HG02588 (cell line): ENCODE measurements at regions not wholly inside any gene's neighbourhood (a gene's known extent, or its start where the extent isn't known, plus 50 kb on each side); places are given as distances from the start of the nearest gene placed in this dataset.

ENCODE experiments used
- ATAC-seq: cut with Tn5 transposase; IDR thresholded peaks from one replicate; pipeline ENCODE4 v1.9.1; 2021; ENCODE audit warnings: mild to moderate bottlenecking, moderate library complexity; ENCODE audit not compliant: unreplicated experiment

DNA sequence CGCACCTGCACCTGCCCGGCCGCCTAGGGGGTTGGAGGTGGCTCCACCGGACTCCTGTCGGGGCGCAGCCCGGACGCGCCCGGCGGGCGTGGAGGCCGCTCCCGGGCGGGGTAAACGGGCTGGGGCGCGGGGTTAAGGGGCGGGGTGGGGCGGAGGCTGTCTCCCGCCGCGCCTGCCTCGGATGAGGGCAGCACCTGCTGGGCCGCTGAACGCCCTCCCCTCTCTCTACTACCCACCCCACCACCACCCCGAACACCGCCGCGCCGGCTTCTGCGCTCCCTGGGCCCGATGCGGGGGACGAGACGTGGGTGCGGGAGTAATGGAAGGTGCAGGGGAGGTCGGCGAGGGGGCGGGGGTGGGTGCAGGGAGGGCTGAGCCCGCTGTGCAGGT lies 224.8 kb upstream of the ID2 start:
- ATAC-seq, result no peak

DNA sequence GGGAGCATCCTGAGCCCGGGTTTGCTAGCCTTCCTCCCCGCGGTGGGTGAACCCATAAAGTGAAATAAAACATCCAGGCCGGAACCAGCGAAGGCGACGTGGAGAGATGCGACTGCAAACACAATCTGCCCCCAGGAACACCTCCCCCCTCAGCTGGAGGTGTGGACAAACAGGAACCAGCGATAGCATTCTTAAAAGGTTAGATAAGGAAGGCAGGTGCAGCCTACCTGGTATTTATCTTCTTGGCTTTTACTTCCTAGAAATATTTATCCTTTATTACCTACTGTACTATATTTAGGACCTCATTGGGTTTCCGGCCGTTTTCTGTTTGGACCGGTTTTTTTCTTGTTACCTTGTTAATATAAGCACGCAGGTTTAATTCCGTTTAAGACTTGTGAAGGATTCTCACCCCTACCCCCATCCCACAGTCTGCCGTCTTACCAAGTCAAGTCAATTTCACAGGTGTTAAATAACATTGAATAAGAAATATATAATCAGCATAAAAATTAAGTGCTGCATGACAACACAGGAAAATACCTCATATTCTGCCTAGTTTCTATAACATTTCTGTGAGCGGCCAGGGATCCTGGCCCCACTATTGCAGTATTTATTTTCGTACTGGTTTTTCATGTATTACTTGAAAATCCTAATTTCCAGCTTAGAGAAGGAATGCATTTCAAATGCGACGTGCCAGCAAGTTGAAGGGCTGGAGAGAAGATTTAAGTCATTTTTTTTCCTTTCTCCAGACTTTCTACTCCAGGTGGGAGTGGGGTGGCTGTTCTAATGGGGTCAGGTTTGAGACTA lies 224.0 kb upstream of the ID2 start:
- no peak for ATAC-seq

DNA sequence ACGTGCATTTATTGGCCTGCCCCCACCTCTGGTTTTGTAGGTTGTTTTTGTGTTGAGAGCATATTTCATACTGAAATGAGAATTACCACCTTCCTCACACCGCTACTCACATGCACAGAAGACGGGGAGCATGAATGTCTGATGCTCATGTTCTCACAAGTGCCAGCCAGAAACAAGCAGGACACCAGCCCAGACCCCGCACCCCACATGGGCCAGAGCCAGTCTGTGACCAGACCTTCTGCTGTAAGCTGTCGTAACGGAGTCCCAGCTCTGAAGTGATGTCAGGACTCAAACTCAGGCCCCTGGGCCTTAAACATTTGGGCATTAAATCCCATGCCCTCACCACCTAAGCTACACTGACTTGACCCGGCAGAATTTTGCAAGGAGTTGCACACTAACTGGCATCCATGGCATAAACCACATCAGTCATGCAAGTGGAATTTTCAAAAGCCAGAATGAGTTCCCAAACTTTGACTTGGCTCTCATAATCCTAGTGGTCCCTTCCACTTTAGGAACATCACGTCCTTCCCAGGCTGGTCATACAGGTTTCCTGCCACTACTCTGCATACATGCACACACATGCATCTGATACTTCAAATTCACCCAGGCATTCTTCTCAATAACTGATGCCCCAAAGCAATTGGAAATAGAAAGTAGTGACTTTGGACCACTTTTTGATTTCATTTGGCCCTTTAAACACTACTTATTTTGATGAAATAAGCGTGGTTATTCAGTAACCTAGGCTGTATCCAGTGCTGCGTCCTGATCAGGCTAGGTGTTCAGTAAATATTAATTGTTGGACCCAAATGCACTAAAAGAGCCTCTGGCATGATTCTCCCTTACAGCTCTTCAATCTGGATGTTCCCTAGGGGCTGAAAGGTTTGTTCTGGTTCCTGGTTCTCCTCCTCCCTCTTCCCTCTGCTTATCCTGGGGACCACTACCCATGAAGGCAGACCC lies 223.1 kb upstream of the ID2 start:
- ATAC-seq, result no peak

DNA sequence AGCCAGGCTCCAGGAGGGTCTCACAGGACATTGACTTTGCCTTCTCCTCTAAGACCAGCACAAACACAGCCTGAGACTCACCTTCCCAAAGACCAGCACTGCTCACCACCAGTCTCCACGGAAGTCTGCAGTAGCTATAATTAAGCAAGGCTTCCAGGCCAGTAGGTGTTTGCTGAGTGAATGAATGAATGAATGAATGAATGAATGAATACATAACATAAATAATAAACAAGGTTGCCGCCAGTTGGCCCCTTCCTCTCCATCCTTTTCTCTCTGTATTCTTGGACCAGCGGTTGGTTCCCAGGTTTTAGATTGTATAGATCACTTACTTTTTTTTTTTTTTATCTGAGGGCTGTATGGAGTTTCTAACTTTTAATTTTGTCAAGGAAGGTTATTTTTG lies 222.4 kb upstream of the ID2 start:
- no peak for ATAC-seq

DNA sequence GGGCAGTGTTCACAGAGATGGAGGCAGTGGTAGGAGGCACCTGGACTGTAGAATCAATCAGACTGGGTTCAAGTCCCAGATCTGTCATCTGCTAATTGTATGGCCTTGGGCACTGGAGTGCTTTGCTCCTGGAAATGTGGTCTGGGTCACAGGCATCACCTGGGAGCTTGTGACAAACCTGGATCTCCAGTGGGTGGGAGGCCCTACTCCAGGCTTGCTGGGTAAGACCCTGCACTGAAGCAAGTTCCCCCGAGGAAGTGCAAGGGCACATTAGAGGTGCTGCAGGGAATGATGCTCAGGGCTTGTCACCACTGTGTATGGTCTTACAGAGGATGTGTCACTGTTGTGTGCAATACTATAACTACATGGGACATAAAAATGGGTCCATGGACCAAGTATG lies 220.5 kb upstream of the ID2 start:
- ATAC-seq, result no peak

DNA sequence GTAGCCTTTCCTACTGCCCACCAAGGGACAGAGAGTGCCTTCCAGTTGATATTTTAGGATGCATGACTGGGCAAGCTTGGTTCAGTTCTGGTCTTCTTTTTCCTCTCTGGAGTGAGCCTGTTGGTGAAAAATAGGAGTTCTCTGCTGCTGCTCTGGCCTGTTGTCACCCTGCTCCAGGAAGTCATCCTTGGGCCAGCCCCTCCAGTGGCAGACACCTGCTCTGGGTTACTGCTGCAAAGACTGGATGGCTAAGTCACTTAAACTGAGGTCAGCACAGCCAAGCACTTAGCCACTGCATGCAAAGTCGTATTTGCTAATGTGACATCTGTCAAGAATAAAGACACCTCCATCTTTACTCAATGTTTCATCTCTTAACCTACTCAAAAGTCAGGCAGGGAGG lies 219.6 kb upstream of the ID2 start:
- ATAC-seq, result no peak

DNA sequence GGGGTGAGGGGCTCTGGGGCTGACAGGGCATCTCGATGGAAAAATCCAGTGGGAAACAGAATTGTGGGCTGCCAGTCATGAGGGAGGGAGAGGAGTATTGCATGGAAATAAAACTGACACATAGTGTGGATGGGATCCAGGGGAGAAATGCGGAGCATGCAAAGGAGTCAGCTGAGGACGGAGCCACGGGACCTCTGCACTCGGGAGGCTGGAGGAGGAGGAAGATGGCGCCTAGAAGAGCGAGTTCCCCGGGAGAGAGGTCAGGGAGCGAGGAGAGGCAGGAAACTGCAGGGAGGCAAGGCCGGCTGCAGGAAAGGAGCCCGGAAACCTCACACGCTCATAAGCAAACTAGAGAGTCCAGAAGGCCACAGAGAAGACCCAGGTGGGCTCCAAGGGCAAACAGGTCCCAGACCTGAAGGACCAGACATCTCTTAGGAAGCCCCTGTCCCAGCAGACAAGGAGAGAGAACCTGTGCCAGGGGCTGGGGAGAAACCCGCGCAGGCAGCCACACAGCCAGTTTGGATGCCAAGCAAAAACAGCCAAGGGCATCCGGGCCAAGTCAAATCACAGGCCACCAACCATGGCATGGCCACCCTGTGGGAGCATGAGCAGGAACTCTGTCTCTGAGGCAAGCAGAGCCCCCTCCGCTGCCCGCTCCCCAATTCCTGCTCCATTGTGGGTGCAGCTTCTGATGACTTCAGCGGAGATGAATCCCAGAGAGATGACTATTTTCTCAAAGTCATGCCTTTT lies 218.8 kb upstream of the ID2 start:
- ATAC-seq, result no peak

DNA sequence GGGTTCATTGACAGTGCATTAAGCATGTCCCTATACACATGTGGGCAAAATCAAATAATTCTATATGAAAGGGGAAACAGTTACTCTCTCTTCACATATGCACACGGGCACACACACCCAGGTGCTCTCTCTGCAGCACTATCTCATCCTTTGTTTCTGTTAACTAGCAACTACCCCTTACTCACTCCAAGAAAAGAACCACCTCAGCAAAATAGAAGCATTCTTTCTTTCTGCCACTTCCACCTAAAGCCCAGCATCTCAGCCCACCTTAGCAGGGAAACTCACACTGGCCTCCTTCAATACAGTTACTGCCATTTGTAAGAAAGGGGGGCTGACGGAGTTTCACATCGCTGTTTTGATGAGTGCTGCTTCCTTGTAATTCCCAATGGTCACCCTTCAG lies 216.3 kb upstream of the ID2 start:
- no peak for ATAC-seq

DNA sequence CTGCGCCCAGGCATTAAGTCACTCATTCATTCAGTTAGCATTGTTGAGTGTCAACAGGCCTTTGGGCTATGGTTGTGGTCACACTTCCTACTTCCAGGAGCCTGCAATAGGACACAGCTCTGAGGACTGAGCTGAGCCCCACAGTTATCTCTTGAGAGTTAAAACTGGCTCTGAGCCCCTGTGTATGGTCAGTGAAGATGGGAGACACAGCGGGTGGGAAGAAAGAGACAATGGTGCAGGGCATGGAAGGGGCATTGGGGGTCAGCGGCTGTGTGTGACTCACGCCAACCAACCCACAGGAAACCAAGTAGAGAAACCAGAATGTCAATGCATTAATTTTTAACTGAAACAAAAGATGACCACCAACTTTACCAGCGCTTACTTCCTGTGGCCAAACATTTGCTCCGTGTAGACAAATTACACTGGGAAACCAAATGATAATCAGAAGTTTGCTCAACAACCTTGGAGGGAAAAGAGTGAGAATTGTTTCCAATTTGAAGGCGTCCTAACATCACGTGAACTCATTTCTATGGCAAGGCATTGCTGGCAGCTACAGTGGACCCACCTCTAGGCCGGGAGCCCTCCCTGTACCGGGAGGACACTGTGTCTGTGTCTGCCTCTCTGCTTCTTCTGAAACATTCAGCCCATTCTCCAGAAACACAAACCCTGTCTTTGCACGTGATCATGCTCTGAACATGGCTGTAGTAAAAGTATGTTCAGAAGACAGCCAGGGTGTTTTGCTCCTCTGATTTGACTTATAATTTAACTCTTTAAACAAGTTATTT lies 212.0 kb upstream of the ID2 start:
- no peak for ATAC-seq

DNA sequence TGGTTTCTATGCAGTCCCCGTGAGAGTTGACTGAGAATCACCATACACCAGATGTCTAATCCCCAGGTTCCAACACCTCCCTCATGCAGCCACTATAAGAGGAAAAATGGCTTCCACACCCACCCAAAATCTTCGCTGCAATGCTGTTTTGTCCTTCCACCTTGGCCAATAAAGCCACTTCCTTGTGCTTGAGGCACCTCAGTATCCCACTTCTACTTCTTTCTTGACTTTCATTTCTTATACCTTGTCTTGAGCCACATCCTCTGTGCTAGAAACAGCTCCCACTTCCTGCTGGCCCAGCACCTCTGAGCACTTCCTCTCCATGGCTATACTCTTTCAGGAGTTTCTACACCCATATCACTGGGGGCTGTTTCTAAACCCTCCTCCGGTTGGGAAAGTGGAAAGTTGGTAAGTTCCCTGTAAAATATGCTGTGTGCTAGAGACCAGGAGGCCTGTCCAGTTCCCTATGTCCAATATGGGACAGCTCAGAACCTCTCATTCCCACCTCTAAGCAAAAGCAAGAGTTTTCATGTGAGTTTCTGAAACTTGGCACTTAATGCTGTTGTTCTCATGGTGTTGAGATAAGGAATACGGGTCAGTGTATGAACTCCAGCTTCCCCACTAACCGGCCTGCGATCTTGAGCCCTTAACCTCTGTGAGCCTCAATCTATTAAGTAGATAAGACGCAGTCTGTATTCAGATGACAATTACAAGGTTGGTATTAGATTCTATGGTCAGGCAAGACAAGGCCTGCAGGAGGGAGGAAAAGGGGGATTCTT lies 209.1 kb upstream of the ID2 start:
- ATAC-seq, result no peak

DNA sequence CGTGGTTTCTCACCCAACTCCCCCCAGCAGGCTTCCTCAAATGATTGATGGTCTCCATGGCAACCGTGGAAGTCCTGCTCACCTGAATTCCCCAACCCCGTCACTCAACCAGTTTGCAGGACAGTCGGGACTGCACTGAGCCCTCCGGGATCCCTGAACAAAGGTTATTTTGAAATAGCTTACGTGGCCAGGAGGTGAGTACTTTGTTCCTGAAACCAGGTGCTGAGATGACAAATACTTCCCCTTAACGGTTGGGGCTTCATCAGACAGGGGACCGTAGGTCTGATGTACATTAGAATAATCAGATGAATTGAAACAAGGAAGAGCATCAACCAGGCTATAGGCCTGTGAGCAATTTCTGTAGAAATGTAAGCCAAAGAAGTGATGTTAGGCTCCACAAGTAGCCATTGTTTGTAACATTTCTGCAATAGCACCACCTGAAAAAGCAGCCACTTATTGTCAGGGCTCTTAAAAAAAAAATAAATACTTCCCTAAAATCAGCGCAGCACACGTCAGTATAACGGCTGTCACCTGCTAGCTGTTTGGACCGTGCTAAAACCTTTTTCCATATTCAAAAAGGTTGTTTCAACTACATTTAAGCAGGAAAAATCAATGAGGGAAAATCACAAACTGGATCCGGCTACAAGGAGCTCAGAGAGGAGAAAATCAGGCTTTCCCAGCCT lies 206.4 kb upstream of the ID2 start:
- peak; percentile 28 for ATAC-seq

DNA sequence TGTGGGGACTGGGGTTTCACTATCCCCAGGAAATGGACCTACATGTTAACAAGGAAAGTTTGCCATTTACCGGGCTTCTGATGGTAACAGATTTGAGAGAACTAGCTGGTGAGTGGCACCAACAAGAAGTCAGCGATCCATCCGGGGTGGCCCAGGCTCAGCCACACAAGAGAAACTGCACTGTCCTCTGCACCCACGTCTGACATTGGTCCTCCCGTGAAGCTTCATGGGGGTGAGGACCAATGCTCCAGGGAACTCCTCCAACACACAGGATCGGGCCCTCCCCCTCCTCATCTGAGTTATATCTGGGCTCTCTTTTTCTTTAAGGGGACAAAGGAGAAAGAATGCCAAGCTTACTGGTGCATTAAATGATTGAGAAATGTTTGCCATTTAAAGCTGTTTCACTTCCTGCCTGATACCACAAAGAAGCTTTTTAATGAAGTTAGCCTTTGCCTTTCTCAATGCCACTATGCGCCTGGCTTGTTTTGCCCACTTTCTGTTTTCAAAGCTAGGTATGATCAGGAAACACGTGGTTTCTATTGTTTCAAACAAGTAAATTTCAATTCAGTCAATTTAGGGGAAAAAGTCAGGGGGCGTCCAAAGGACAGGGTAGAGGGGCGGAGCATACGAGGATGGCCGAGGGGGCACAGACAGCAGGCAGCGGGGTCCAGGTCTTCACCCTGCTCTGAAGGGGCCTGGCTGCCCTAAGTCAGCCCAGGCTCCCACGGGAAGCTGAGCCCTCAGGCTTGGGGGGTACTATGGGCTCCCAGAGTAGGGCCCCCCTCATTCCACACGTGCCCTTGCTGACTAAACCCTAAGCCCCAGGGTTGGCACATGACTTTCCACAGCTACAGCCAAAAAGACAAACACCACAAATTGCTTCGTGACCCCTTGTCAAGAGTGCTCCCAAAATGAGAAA lies 204.0 kb upstream of the ID2 start:
- peak; percentile 53 for ATAC-seq

DNA sequence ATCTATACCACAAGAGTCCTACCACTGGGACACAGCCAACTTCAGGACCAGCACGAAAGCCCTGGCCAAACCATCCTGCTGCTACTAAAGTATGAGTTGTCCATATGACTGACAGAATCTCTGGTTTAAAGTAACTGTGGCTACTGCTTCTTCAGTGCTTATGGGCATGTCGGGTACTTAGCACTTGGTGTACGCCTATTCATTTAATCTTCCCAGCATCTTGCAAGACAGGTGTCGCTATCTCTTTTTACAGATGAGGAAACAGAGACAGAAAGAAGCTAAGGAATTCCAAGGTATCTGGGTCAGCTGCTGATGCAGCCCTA lies 203.4 kb upstream of the ID2 start:
- ATAC-seq, result no peak

DNA sequence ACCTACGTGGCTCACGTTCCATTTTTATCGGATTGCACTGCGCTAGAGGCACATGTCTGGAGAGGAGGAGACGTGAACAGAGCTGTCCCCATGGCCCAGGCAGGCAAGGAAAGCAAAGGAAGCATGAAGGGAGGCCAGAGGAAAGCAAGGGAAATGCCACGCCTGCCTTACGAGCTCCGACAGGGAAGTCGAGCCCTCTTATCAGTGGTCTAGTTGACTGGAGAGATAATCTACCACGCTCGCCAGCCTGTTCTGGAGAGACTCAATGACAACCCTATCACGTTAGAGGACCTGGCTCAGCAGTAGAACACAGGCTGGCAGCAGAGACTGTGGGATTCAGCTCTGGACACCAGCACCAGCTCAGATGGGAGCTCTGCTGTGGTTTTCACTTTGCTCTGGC lies 202.6 kb upstream of the ID2 start:
- no peak for ATAC-seq

DNA sequence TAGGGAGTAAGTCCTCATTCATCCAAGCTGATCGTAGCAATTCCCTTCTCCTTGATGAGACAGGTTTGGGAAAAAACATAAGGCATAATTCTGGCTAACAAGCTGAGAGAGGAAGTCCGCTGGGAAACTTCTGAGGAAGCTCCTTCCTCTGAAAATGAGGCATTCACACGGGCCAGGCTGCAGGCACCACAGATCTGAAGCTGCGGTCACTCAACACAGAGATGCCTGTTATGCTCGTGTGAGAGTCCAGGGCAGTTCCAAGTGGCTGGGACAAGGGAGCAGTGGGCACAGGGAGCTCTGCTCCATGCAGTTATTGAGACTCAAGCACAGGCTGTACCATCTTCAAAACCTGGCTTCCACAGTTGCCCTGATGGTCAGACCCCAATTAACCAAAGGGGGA lies 200.9 kb upstream of the ID2 start:
- ATAC-seq, result no peak

DNA sequence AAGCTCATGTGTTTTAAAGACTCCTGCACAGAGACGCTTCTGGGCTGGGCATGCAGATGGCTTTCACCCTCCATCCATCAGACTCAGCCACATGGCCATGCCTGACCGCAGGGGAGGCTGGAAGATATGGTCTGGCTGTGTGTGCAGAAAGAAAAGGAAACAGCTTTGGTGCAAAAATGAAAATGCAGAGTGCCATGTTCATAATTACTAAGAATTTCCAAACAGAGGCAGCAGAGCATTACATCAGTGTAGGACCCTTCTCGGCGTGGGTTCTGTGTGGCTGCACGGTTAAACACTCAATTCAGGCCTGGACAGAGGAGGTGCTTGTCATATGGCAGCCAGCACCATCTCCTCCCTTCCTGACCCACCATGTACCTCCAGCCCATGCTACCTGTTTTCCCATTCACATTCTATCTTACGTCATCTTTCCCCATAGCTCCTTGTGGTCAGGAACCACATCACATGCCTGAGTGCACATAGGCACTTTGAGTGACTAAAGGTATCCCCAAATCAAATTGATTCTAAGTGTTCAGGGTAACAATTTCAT lies 200.3 kb upstream of the ID2 start:
- ATAC-seq, result peak; percentile 55

DNA sequence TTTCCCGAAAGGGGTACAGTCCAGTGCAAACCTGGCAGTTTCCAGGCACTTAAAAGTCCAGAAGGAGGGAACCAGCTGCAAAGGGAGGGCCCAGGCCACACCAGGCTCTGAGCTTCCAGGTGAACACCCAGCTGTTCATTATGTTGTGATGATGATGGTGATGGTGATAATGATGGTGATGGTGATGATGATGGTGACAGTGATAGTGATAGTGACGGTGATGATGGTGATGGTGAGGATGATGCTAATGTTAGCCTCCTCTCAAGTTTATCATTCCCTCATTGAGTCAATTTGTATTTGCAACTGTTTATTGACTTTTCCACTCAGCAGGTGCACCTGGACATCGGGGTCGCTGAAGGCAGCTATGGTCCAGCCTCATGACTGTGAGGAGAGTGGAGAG lies 199.4 kb upstream of the ID2 start:
- no peak for ATAC-seq
